ENCODE measurements at regions not wholly inside any gene's neighbourhood (a gene's known extent, or its start where the extent isn't known, plus 50 kb on each side); places are given as distances from the start of the nearest gene placed in this dataset.

- Histone ChIP-seq H2AFZ (ENCODE audit: low read length) (no peak overlapping the region), H4K20me1 (ENCODE audit: insufficient read depth, low read length) (no peaks in the 10 kb centered on the region), H3K27ac (ENCODE audit: low read depth, low read length, poor library complexity, severe bottlenecking) (no peak overlapping the region), H3K4me1 (ENCODE audit: insufficient read depth, low read length, poor library complexity, severe bottlenecking) (no peaks in the 10 kb centered on the region), H3K9me3 (ENCODE audit: low read length) (no peaks in the 10 kb centered on the region), H3K36me3 (ENCODE audit: insufficient read depth, low read length) (no peaks in the 10 kb centered on the region), H3K4me2 (ENCODE audit: low read length) (no peak overlapping the region), H3K4me3 (ENCODE audit: low read depth, low read length, poor library complexity, severe bottlenecking) (no peak overlapping the region), H3K79me2 (ENCODE audit: insufficient read depth, low read depth, low read length) (no peaks in the 10 kb centered on the region), H3K9me2 (ENCODE audit: insufficient read depth, low read length) (no peaks in the 10 kb centered on the region)
- ChIA-PET POLR2A (no interaction called here), CTCF (ENCODE audit: unreplicated experiment) (no interaction called here)
- no TSS peak for BruUV-seq (replicated peaks)
- DNase-seq (ENCODE audit: low spot score), result no peak
- intact Hi-C loops (cut with micrococcal nuclease; ENCODE audit: unreplicated experiment), result no loop called here
- TF ChIP-seq CTCF (conservative IDR thresholded peaks at IDR 0.05; ENCODE audit: low read length) (no peak), EZH2phosphoT487 (IDR thresholded peaks at IDR 0.05; ENCODE audit: borderline replicate concordance, low read depth, low read length) (no peak)
Observed at GRCh38 chr13:105527127-105527526, 1008.3 kb downstream of the EFNB2 start.

GRCh38 chr13:105519771-105520170 is 1015.7 kb downstream of the EFNB2 start:
- Histone ChIP-seq H3K4me1 (ENCODE audit: insufficient read depth, low read length, poor library complexity, severe bottlenecking) (no peaks in the 10 kb centered on the region), H3K9me2 (ENCODE audit: insufficient read depth, low read length) (no peaks in the 10 kb centered on the region), H3K4me2 (ENCODE audit: low read length) (no peak overlapping the region), H3K36me3 (ENCODE audit: insufficient read depth, low read length) (no peaks in the 10 kb centered on the region), H3K4me3 (ENCODE audit: low read depth, low read length, poor library complexity, severe bottlenecking) (no peak overlapping the region), H3K79me2 (ENCODE audit: insufficient read depth, low read depth, low read length) (no peaks in the 10 kb centered on the region), H3K9me3 (ENCODE audit: low read length) (no peaks in the 10 kb centered on the region), H4K20me1 (ENCODE audit: insufficient read depth, low read length) (no peaks in the 10 kb centered on the region), H3K27ac (ENCODE audit: low read depth, low read length, poor library complexity, severe bottlenecking) (no peak overlapping the region), H2AFZ (ENCODE audit: low read length) (no peak overlapping the region)
- TF ChIP-seq CTCF (conservative IDR thresholded peaks at IDR 0.05; ENCODE audit: low read length), result no peak
- no peak for TF ChIP-seq EZH2phosphoT487 (IDR thresholded peaks at IDR 0.05; ENCODE audit: borderline replicate concordance, low read depth, low read length)
- intact Hi-C loops (cut with micrococcal nuclease; ENCODE audit: unreplicated experiment), result no loop called here
- ChIA-PET POLR2A (interaction anchor here (0.6 kb wide), 1 partner anchor 1788 kb away, joined by 7 read pairs; no protein-coding TSS in a partner anchor), CTCF (ENCODE audit: unreplicated experiment) (no interaction called here)
- BruUV-seq (replicated peaks), result no TSS peak
- no peak for DNase-seq (ENCODE audit: low spot score)

- intact Hi-C loops (cut with micrococcal nuclease; ENCODE audit: unreplicated experiment), result no loop called here
- no peak for TF ChIP-seq EZH2phosphoT487 (IDR thresholded peaks at IDR 0.05; ENCODE audit: borderline replicate concordance, low read depth, low read length)
Observed at GRCh38 chr13:105518086-105518485, 1017.4 kb downstream of the EFNB2 start.

More at GRCh38 chr13:105518086-105518485, 1017.4 kb downstream of the EFNB2 start:
- no TSS peak for BruUV-seq (replicated peaks)
- Histone ChIP-seq H3K79me2 (ENCODE audit: insufficient read depth, low read depth, low read length) (no peaks in the 10 kb centered on the region), H2AFZ (ENCODE audit: low read length) (no peak overlapping the region), H3K9me3 (ENCODE audit: low read length) (no peaks in the 10 kb centered on the region), H3K9me2 (ENCODE audit: insufficient read depth, low read length) (no peaks in the 10 kb centered on the region), H3K4me2 (ENCODE audit: low read length) (no peak overlapping the region), H3K27ac (ENCODE audit: low read depth, low read length, poor library complexity, severe bottlenecking) (no peak overlapping the region), H4K20me1 (ENCODE audit: insufficient read depth, low read length) (no peaks in the 10 kb centered on the region), H3K36me3 (ENCODE audit: insufficient read depth, low read length) (no peaks in the 10 kb centered on the region), H3K4me3 (ENCODE audit: low read depth, low read length, poor library complexity, severe bottlenecking) (no peak overlapping the region), H3K4me1 (ENCODE audit: insufficient read depth, low read length, poor library complexity, severe bottlenecking) (no peaks in the 10 kb centered on the region)
- DNase-seq (ENCODE audit: low spot score), result no peak
- ChIA-PET POLR2A (no interaction called here), CTCF (ENCODE audit: unreplicated experiment) (no interaction called here)

All from OCI-LY7 (cell line).